Adrenal gland (tissue), 9 donors: ENCODE measurements at regions not wholly inside any gene's neighbourhood (a gene's known extent, or its start where the extent isn't known, plus 50 kb on each side); places are given as distances from the start of the nearest gene placed in this dataset.

ENCODE experiments used
- DNase-seq, 7 donors: peaks; one replicate each; pipeline ENCODE4 v3.0.0-alpha.2; 2019 to 2020
- H3K27ac ChIP-seq, 5 donors: fragments of 200-600 bp; sonication (generic) in 4 of 5; 1 replicate in 3 of 5; 2 replicates in 2 of 5; pipeline versions ENCODE4 v1.5.1 to v1.8.0; 2016 to 2020; ENCODE audit warnings: mild to moderate bottlenecking in 1 of 5
- H3K27me3 ChIP-seq: fragments of 200-600 bp; 2 replicates; pipeline ENCODE4 v1.8.0; 2021
- H3K36me3 ChIP-seq, 2 donors: fragments of 200-600 bp; replicated peaks in 1 of 2; 1 replicate in 1 of 2; 2 replicates in 1 of 2; pipeline versions ENCODE4 v1.5.1 to v1.8.0; 2018 to 2022
- H3K4me1 ChIP-seq, 2 donors: fragments of 200-600 bp; replicated peaks in 1 of 2; 1 replicate in 1 of 2; 2 replicates in 1 of 2; pipeline versions ENCODE4 v1.5.1 to v1.8.0; 2018 to 2021
- H3K4me3 ChIP-seq, 4 donors: fragments of 200-600 bp; sonication (generic) in 3 of 4; one replicate each; pipeline ENCODE4 v1.5.1; 2016 to 2018
- H3K9me3 ChIP-seq, 3 donors: fragments of 200-600 bp; sonication (generic) in 1 of 3; replicated peaks in 1 of 3; 1 replicate in 2 of 3; 2 replicates in 1 of 3; pipeline versions ENCODE4 v1.5.1 to v1.8.0; 2016 to 2021
- POLR2A ChIP-seq, 2 donors: fragments of 450-650 bp; IDR thresholded peaks; one replicate each; pipeline ENCODE4 v1.6.1; 2017; ENCODE audit warnings: antibody characterized with exemption in 2 of 2, mild to moderate bottlenecking in 2 of 2, moderate library complexity in 1 of 2
- WGBS, 4 donors: extraction: QIAGEN DNeasy Blood & Tissue Kit in 2 of 4; methylation state at CpG; one replicate each; pipeline versions ENCODE4 v1.1.5 to v1.1.7; 2013 to 2017; 5-methylcytosine and 5-hydroxymethylcytosine counted together
- intact Hi-C, 2 donors: fragments of 100-400 bp; cut with DNase I; formaldehyde crosslinking; loops; one replicate each; pipeline versions ENCODE4 v1.14.1 to v1.15.0; 2022 to 2023
- TF ChIP-seq, protein P1 (sequence below), 6 experiments: fragments of 450-650 bp in 4 of 6; fragments of 200-600 bp in 2 of 6; sonication (generic) in 1 of 6; IDR thresholded peaks; 1 replicate in 5 of 6; 2 replicates in 1 of 6; pipeline versions ENCODE4 v1.5.1 to v1.8.0; 2016 to 2021; ENCODE audit warnings: antibody characterized with exemption in 6 of 6, mild to moderate bottlenecking in 2 of 6, moderate library complexity in 1 of 6
- donor health status: healthy with polysubstance abuse.
- donor health status: Bipolar disorder and iron deficiency.
- donor health status: DM: yes; HTN: yes; CAD: no.
- donor health status: DM: no; HTN: no; CAD: no.
- donor health status: DM: no; HTN: no; CAD: no.

GRCh38 chr4:27716693-27717430 is 856.2 kb downstream of the STIM2 start:
- no peak overlapping the region for H3K4me3 ChIP-seq
- no peaks in the 10 kb centered on the region for H3K4me1 ChIP-seq
- peak overlapping the region in 2 of 5 donors; percentile 48 to 54 for H3K27ac ChIP-seq
- WGBS, 4 donors: 62 to 74% (median 72%) methylated on average over 3 of the region's 3 CpGs
- H3K36me3 ChIP-seq: no peaks in the 10 kb centered on the region
- no peaks in the 10 kb centered on the region for H3K27me3 ChIP-seq
- DNase-seq: no peak
- intact Hi-C loops: no loop called here
- TF ChIP-seq POLR2A (IDR thresholded peaks at IDR 0.05): no peak
- TF ChIP-seq, protein P1, sequence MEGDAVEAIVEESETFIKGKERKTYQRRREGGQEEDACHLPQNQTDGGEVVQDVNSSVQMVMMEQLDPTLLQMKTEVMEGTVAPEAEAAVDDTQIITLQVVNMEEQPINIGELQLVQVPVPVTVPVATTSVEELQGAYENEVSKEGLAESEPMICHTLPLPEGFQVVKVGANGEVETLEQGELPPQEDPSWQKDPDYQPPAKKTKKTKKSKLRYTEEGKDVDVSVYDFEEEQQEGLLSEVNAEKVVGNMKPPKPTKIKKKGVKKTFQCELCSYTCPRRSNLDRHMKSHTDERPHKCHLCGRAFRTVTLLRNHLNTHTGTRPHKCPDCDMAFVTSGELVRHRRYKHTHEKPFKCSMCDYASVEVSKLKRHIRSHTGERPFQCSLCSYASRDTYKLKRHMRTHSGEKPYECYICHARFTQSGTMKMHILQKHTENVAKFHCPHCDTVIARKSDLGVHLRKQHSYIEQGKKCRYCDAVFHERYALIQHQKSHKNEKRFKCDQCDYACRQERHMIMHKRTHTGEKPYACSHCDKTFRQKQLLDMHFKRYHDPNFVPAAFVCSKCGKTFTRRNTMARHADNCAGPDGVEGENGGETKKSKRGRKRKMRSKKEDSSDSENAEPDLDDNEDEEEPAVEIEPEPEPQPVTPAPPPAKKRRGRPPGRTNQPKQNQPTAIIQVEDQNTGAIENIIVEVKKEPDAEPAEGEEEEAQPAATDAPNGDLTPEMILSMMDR (IDR thresholded peaks at IDR 0.05): no peak
- no peaks in the 10 kb centered on the region for H3K9me3 ChIP-seq

DNA sequence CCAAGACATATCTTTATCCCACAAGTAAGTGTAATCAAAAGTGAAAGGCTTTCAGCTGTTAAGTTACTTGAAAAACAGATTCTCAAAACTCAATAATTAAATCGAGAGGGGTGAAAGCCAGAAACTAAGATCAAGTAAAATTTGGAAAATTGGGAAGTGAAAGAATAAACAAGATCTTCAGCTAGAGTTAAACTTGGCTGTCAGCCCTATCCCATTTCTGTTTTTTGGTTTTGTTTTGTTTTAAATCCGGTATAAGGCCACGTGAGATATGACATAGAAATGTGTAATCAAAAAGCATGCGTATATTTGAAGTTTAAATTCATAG is 856.8 kb downstream of the STIM2 start:
- Histone ChIP-seq H3K9me3 (no peaks in the 10 kb centered on the region), H3K27ac (peak overlapping the region in 2 of 5 donors; percentile 48 to 54), H3K27me3 (no peaks in the 10 kb centered on the region), H3K36me3 (no peaks in the 10 kb centered on the region), H3K4me1 (no peaks in the 10 kb centered on the region), H3K4me3 (no peak overlapping the region)
- DNase-seq: no peak
- intact Hi-C loops: no loop called here
- no peak for TF ChIP-seq POLR2A (IDR thresholded peaks at IDR 0.05)
- TF ChIP-seq, protein P1 (IDR thresholded peaks at IDR 0.05): no peak
- 54 to 68% (median 59%) methylated on average over 4 of the region's 4 CpGs for WGBS, 4 donors

DNA sequence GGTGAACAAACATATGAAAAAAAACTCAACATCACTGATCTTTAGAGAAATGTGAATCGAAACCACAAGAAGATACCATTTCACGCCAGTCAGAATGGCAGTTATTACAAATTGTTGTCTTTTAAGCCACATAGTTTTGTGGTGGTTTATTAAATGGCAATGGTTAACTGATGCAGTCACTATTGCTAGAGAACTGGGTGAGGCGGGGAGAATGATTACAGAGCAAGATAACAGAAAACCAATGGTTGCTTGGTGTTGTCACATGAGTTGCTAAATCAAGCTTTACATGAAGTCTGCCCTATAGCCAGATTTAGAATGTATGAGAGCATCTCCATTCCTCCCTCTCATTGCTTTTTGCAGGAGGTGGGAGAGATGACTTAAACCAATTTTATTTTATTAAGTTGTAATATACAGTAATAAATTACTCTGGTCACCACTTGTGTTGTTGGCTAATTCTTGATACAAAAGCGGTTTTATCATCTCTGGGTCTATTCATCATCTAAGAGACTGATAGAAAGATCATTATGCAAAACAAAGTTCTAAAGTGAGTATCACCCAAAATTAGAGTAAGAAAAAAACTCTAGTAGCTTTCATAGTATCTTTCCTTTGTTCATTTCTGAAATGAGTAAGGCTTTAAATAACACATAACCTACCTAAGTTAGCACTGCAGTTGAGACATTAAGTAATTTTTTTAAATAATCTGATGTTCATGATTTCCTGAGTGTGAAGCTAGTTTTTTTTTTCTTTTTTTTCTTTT is 859.5 kb downstream of the STIM2 start:
- intact Hi-C loops: no loop called here
- TF ChIP-seq, protein P1 (IDR thresholded peaks at IDR 0.05): no peak
- TF ChIP-seq POLR2A (IDR thresholded peaks at IDR 0.05): no peak
- WGBS, 4 donors: 77 to 89% (median 80%) methylated on average over 4 of the region's 4 CpGs
- no peak overlapping the region for H3K27ac ChIP-seq
- no peaks in the 10 kb centered on the region for H3K36me3 ChIP-seq
- H3K4me1 ChIP-seq: no peaks in the 10 kb centered on the region
- H3K9me3 ChIP-seq: no peaks in the 10 kb centered on the region
- H3K4me3 ChIP-seq: no peak overlapping the region
- no peak for DNase-seq
- H3K27me3 ChIP-seq: no peaks in the 10 kb centered on the region

DNA sequence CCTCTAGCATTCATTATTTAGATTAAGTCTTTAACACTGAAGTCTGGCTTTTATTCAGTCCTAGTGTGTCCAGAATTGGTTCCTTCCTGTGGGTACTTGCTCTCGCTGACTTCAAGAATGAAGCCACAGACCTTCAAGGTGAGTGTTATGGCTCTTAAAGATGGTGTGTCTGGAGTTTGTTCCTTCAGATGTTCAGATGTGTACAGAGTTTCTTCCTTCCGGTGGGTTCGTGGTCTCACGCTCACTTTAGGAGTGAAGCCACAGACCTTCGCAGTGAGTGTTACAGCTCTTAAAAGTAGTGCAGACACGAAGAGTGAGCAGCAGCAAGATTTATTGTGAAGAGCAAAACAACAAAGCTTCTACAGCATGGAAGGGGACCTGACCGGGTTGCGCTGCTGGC is 860.6 kb downstream of the STIM2 start:
- intact Hi-C loops: no loop called here
- H3K36me3 ChIP-seq: no peaks in the 10 kb centered on the region
- 81 to 87% (median 85%) methylated on average over 6 to 8 of the region's 8 CpGs for WGBS, 4 donors
- no peaks in the 10 kb centered on the region for H3K4me1 ChIP-seq
- no peak overlapping the region for H3K27ac ChIP-seq
- no peak for DNase-seq
- no peaks in the 10 kb centered on the region for H3K27me3 ChIP-seq
- TF ChIP-seq, protein P1 (IDR thresholded peaks at IDR 0.05): no peak
- TF ChIP-seq POLR2A (IDR thresholded peaks at IDR 0.05): no peak
- H3K9me3 ChIP-seq: no peaks in the 10 kb centered on the region
- H3K4me3 ChIP-seq: no peak overlapping the region
